ENCODE measurements at regions not wholly inside any gene's neighbourhood (a gene's known extent, or its start where the extent isn't known, plus 50 kb on each side); places are given as distances from the start of the nearest gene placed in this dataset.

- H3K36me3 ChIP-seq (replicated peaks): no peaks in the 10 kb centered on the region
- TF ChIP-seq, protein P1, sequence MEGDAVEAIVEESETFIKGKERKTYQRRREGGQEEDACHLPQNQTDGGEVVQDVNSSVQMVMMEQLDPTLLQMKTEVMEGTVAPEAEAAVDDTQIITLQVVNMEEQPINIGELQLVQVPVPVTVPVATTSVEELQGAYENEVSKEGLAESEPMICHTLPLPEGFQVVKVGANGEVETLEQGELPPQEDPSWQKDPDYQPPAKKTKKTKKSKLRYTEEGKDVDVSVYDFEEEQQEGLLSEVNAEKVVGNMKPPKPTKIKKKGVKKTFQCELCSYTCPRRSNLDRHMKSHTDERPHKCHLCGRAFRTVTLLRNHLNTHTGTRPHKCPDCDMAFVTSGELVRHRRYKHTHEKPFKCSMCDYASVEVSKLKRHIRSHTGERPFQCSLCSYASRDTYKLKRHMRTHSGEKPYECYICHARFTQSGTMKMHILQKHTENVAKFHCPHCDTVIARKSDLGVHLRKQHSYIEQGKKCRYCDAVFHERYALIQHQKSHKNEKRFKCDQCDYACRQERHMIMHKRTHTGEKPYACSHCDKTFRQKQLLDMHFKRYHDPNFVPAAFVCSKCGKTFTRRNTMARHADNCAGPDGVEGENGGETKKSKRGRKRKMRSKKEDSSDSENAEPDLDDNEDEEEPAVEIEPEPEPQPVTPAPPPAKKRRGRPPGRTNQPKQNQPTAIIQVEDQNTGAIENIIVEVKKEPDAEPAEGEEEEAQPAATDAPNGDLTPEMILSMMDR (IDR thresholded peaks at IDR 0.05; ENCODE audit: low read depth, low read length, missing control alignments): no peak
- no peak overlapping the region for H3K27ac ChIP-seq
- no peak overlapping the region for H3K4me3 ChIP-seq (ENCODE audit: low read depth, low read length)
- no peak for DNase-seq
- in situ Hi-C loops (cut with HindIII; ENCODE audit: low pct_ligation_motif_present, low sequenced_read_pairs): no loop called here
- H3K27me3 ChIP-seq (replicated peaks): no peaks in the 10 kb centered on the region
Measured at GRCh38 chr10:117601716-117602115, 59.2 kb downstream of the EMX2 start.

- no peaks in the 10 kb centered on the region for H3K27me3 ChIP-seq (replicated peaks)
- TF ChIP-seq, protein P1 (IDR thresholded peaks at IDR 0.05; ENCODE audit: low read depth, low read length, missing control alignments): no peak
- H3K36me3 ChIP-seq (replicated peaks): no peaks in the 10 kb centered on the region
- no peak for DNase-seq
- no peak overlapping the region for H3K4me3 ChIP-seq (ENCODE audit: low read depth, low read length)
- in situ Hi-C loops (cut with HindIII; ENCODE audit: low pct_ligation_motif_present, low sequenced_read_pairs): no loop called here
- no peak overlapping the region for H3K27ac ChIP-seq
Measured at GRCh38 chr10:117603081-117603480, 60.5 kb downstream of the EMX2 start.

DNA sequence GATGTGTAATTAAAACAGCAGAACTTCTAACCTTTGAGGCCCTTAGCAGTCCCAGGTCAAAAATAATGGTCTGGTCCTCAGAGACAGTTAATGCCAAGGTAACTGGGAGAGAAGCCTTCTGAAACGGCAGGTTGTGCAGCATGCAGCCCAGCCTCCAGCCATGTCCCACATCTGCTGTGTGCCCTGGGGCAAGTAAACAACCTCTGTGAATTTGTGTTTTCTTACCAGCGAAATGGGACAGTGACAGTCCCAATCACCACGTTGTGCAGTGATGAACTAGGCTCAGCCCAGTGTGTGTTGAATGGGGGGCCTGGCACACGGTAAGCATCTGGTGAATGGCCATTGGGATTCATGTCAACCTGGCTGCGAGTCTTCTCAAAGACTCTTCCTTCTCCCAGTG, 61.2 kb downstream of the EMX2 start:
- H3K27me3 ChIP-seq (replicated peaks): no peaks in the 10 kb centered on the region
- TF ChIP-seq, protein P1 (IDR thresholded peaks at IDR 0.05; ENCODE audit: low read depth, low read length, missing control alignments): no peak
- no peak overlapping the region for H3K4me3 ChIP-seq (ENCODE audit: low read depth, low read length)
- in situ Hi-C loops (cut with HindIII; ENCODE audit: low pct_ligation_motif_present, low sequenced_read_pairs): no loop called here
- no peak for DNase-seq
- H3K27ac ChIP-seq: no peak overlapping the region
- no peaks in the 10 kb centered on the region for H3K36me3 ChIP-seq (replicated peaks)

- no peaks in the 10 kb centered on the region for H3K36me3 ChIP-seq (replicated peaks)
- peak; percentile 78 for DNase-seq
- peak overlapping the region; percentile 20 for H3K27ac ChIP-seq
- TF ChIP-seq, protein P1 (IDR thresholded peaks at IDR 0.05; ENCODE audit: low read depth, low read length, missing control alignments): no peak
- H3K4me3 ChIP-seq (ENCODE audit: low read depth, low read length): no peak overlapping the region
- in situ Hi-C loops (cut with HindIII; ENCODE audit: low pct_ligation_motif_present, low sequenced_read_pairs): no loop called here
- no peaks in the 10 kb centered on the region for H3K27me3 ChIP-seq (replicated peaks)
Measured at GRCh38 chr10:117609095-117609795, 66.7 kb downstream of the EMX2 start.

- Histone ChIP-seq H3K27me3 (replicated peaks) (no peaks in the 10 kb centered on the region), H3K4me3 (ENCODE audit: low read depth, low read length) (no peak overlapping the region), H3K36me3 (replicated peaks) (no peaks in the 10 kb centered on the region), H3K27ac (no peak overlapping the region)
- TF ChIP-seq, protein P1 (IDR thresholded peaks at IDR 0.05; ENCODE audit: low read depth, low read length, missing control alignments): no peak
- in situ Hi-C loops (cut with HindIII; ENCODE audit: low pct_ligation_motif_present, low sequenced_read_pairs): no loop called here
- DNase-seq: no peak
Measured at GRCh38 chr10:117609796-117610170, 67.2 kb downstream of the EMX2 start.

DNA sequence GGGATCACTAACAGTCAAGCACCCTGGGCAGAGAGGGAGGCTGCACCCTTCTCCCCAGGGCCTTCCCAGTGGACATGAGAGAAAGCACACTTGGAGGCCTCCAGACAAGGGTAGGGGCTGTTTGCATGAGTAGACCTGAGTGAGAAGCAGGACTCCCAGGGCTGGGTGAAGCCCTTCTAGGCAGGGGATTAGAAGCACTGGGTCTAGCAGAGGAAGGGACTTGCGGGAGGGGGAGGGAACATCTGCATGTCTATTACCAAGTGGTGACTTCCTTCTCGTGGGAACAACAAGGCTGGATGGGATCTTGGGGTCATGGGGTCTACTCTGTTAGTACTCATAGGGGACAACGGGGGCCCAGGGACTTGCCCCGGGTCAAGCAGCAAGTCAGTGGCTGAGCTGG, 67.8 kb downstream of the EMX2 start:
- no peaks in the 10 kb centered on the region for H3K27me3 ChIP-seq (replicated peaks)
- in situ Hi-C loops (cut with HindIII; ENCODE audit: low pct_ligation_motif_present, low sequenced_read_pairs): no loop called here
- no peak for DNase-seq

More for the DNA sequence above, 67.8 kb downstream of the EMX2 start:
- no peak overlapping the region for H3K4me3 ChIP-seq (ENCODE audit: low read depth, low read length)
- TF ChIP-seq, protein P1 (IDR thresholded peaks at IDR 0.05; ENCODE audit: low read depth, low read length, missing control alignments): no peak
- H3K27ac ChIP-seq: no peak overlapping the region
- H3K36me3 ChIP-seq (replicated peaks): no peaks in the 10 kb centered on the region

Data from brain microvascular endothelial cell (primary cell).